Endothelial cell (in vitro differentiated cells): ENCODE measurements at regions not wholly inside any gene's neighbourhood (a gene's known extent, or its start where the extent isn't known, plus 50 kb on each side); places are given as distances from the start of the nearest gene placed in this dataset.

Experiments
- DNase-seq: peaks from one replicate; pipeline ENCODE4 v3.0.0; 2021; ENCODE audit warnings: low spot score
- H3K27ac Mint-ChIP-seq: one replicate; pipeline ENCODE4 v1.8.0; 2021; ENCODE audit warnings: mixed read lengths, inconsistent platforms; ENCODE audit not compliant: unreplicated experiment
- H3K27me3 Mint-ChIP-seq: one replicate; pipeline ENCODE4 v1.8.0; 2021; ENCODE audit warnings: mild to moderate bottlenecking, moderate library complexity, mixed read lengths, inconsistent platforms; ENCODE audit not compliant: unreplicated experiment
- H3K36me3 Mint-ChIP-seq: one replicate; pipeline ENCODE4 v1.8.0; 2021; ENCODE audit warnings: mild to moderate bottlenecking, low read depth, mixed read lengths, inconsistent platforms; ENCODE audit not compliant: unreplicated experiment
- H3K4me1 Mint-ChIP-seq: one replicate; pipeline ENCODE4 v1.8.0; 2021; ENCODE audit warnings: mild to moderate bottlenecking, mixed read lengths, inconsistent platforms; ENCODE audit not compliant: unreplicated experiment
- H3K4me3 Mint-ChIP-seq: one replicate; pipeline ENCODE4 v1.8.0; 2021; ENCODE audit warnings: mild to moderate bottlenecking, mixed read lengths, inconsistent platforms; ENCODE audit not compliant: unreplicated experiment
- H3K9me3 Mint-ChIP-seq: one replicate; pipeline ENCODE4 v1.8.0; 2021; ENCODE audit warnings: mixed read lengths, inconsistent platforms; ENCODE audit not compliant: unreplicated experiment
- TF ChIP-seq, protein P1 (sequence below): fragments of 200-600 bp; sonication (generic); IDR thresholded peaks from one replicate; pipeline ENCODE4 v1.5.0; 2021; ENCODE audit warnings: antibody characterized with exemption; ENCODE audit not compliant: unreplicated experiment

DNA sequence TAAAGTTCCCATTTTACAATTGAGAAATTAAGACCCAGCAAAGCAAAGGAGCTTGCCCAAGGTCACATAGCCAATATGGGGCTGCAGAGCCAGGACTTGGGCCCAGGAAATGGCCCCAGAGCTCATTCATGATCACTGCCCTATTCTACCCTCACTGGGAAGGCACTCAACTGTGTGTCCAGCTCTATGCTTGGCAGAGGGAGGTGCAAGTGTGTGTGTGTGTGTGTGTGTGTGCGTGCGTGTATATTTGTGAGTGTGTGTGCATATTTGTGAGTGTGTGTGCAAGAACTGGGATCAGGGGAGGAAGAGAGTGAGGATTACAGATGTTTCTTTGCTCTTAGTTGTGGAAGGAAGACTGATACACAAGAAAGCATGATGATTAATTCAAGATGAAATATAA, 151.2 kb upstream of the CRY1 start:
- Mint-ChIP-seq H3K9me3 (no peaks in the 10 kb centered on the region), H3K4me3 (no peak overlapping the region), H3K27me3 (peaks cover 9% of the 10 kb centered on the region), H3K36me3 (no peaks in the 10 kb centered on the region), H3K27ac (no peak overlapping the region), H3K4me1 (peaks cover 20% of the 10 kb centered on the region)
- DNase-seq, result no peak
- TF ChIP-seq, protein P1, sequence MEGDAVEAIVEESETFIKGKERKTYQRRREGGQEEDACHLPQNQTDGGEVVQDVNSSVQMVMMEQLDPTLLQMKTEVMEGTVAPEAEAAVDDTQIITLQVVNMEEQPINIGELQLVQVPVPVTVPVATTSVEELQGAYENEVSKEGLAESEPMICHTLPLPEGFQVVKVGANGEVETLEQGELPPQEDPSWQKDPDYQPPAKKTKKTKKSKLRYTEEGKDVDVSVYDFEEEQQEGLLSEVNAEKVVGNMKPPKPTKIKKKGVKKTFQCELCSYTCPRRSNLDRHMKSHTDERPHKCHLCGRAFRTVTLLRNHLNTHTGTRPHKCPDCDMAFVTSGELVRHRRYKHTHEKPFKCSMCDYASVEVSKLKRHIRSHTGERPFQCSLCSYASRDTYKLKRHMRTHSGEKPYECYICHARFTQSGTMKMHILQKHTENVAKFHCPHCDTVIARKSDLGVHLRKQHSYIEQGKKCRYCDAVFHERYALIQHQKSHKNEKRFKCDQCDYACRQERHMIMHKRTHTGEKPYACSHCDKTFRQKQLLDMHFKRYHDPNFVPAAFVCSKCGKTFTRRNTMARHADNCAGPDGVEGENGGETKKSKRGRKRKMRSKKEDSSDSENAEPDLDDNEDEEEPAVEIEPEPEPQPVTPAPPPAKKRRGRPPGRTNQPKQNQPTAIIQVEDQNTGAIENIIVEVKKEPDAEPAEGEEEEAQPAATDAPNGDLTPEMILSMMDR, result no peak

DNA sequence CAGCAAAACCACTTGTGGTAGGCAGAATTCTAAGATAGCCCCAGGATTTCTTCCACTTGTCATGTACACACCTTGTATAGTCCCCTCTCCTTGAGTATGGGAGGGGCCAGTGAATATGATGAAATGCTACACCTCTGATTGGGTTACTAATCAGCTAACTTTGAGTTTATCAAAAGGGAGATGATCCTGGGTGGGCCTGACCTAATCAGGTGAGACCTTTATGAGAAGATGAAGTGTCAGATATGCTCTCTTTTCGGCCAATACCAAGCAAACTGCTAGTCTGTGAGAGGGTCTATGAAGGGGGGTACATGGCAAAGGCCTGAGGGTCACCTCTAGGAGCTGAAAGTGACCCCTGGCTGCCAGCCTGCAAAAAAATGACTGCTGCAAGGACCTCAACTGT, 154.3 kb upstream of the CRY1 start:
- no peak overlapping the region for H3K4me3 Mint-ChIP-seq
- H3K27ac Mint-ChIP-seq, result no peak overlapping the region
- TF ChIP-seq, protein P1, result no peak
- no peak for DNase-seq
- H3K4me1 Mint-ChIP-seq, result peaks cover 4% of the 10 kb centered on the region
- no peaks in the 10 kb centered on the region for H3K36me3 Mint-ChIP-seq
- no peaks in the 10 kb centered on the region for H3K9me3 Mint-ChIP-seq
- peaks cover 12% of the 10 kb centered on the region for H3K27me3 Mint-ChIP-seq

DNA sequence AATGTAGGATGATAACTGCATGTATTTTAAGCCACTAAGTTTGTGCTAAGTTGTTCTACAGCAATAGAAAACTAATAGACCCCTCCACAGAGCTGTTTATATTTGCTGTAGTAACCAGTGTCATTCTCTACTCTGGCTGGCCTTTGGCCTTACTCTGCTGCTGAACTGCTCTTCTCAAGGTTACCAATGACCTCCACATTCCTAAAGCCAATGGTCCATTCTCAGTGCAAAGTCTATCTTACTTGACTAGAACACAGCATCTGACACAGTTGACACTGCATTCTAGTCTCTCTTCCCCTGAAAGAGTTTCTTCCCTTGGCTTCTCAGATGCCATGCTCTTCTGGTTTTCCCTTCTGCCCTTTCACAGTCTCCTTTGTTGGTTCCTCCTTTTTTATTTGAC, 154.8 kb upstream of the CRY1 start:
- no peak overlapping the region for H3K4me3 Mint-ChIP-seq
- TF ChIP-seq, protein P1, result no peak
- no peak overlapping the region for H3K27ac Mint-ChIP-seq
- peaks cover under 1% of the 10 kb centered on the region for H3K4me1 Mint-ChIP-seq
- no peaks in the 10 kb centered on the region for H3K36me3 Mint-ChIP-seq
- H3K9me3 Mint-ChIP-seq, result no peaks in the 10 kb centered on the region
- DNase-seq, result no peak
- H3K27me3 Mint-ChIP-seq, result peaks cover 9% of the 10 kb centered on the region

DNA sequence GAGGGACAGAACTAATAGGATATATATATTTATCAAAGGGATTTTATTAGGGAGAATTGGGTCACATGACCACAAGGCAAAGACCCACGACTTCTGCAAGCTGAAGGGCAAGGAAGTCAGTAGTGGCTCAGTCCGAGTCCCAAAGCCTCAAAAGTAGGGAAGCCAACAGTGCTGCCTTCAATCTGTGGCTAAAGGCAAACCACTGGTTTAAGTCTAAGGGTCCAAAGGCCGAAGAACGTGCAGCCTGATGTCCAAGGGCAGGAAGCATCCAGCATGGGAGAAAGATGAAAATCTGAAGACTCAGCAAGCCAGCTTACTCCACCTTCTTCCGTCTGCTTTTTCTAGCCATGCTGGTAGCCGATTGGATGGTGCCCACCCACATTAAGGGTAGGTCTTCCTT, 157.9 kb upstream of the CRY1 start:
- no peaks in the 10 kb centered on the region for H3K9me3 Mint-ChIP-seq
- H3K27me3 Mint-ChIP-seq, result peaks cover 5% of the 10 kb centered on the region
- no peaks in the 10 kb centered on the region for H3K4me1 Mint-ChIP-seq
- no peak for DNase-seq
- H3K36me3 Mint-ChIP-seq, result no peaks in the 10 kb centered on the region
- no peak overlapping the region for H3K4me3 Mint-ChIP-seq
- H3K27ac Mint-ChIP-seq, result no peak overlapping the region
- TF ChIP-seq, protein P1, result no peak

DNA sequence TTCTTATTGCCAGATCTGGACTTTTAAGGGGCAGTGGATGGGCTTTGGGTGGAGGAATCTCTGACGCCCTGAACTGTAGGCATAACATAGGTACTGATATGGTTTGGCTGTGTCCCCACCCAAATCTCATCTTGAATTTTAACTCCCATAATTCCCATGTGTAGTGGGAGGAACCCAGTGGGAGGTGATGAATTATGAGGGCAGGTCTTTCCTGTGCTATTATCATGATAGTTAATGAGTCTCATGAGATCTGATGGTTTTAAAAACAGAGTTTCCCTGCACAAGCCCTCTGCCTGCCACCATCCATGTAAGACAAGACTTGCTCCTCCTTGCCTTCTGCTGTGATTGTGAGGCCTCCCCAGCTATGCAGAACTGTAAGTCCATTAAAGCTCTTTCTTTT, 160.0 kb upstream of the CRY1 start:
- TF ChIP-seq, protein P1, result no peak
- Mint-ChIP-seq H3K9me3 (no peaks in the 10 kb centered on the region), H3K36me3 (no peaks in the 10 kb centered on the region), H3K27ac (no peak overlapping the region), H3K4me3 (no peak overlapping the region), H3K27me3 (peaks cover 5% of the 10 kb centered on the region), H3K4me1 (no peaks in the 10 kb centered on the region)
- DNase-seq, result no peak
